Trophoblast cell (in vitro differentiated cells and primary cell): ENCODE measurements at regions not wholly inside any gene's neighbourhood (a gene's known extent, or its start where the extent isn't known, plus 50 kb on each side); places are given as distances from the start of the nearest gene placed in this dataset.

ENCODE experiments used
- DNase-seq, 2 donors: peaks; one replicate each; pipeline ENCODE4 v3.0.0-alpha.2; 2016
- H2AFZ ChIP-seq: 2 replicates; pipeline ENCODE4 v1.6.1; 2013; ENCODE audit warnings: low read length, moderate library complexity, mild to moderate bottlenecking; ENCODE audit not compliant: insufficient read depth, poor library complexity
- H2AK5ac ChIP-seq: 2 replicates; pipeline ENCODE4 v1.6.1; 2013; ENCODE audit warnings: mild to moderate bottlenecking, low read length
- H2BK120ac ChIP-seq: 2 replicates; pipeline ENCODE4 v1.6.1; 2013; ENCODE audit warnings: low read length, mild to moderate bottlenecking, moderate library complexity; ENCODE audit not compliant: insufficient read depth, poor library complexity
- H2BK12ac ChIP-seq: 2 replicates; pipeline ENCODE4 v1.6.1; 2013; ENCODE audit warnings: mild to moderate bottlenecking, low read length, moderate library complexity
- H2BK5ac ChIP-seq: 2 replicates; pipeline ENCODE4 v1.6.1; 2013; ENCODE audit warnings: low read length, low read depth, moderate library complexity, mild to moderate bottlenecking; ENCODE audit not compliant: poor library complexity
- H3K14ac ChIP-seq: 2 replicates; pipeline ENCODE4 v1.6.1; 2013; ENCODE audit warnings: mild to moderate bottlenecking, low read length
- H3K18ac ChIP-seq: 2 replicates; pipeline ENCODE4 v1.6.1; 2013; ENCODE audit warnings: mild to moderate bottlenecking, low read length
- H3K23ac ChIP-seq: 2 replicates; pipeline ENCODE4 v1.6.1; 2013; ENCODE audit warnings: low read length
- H3K27ac ChIP-seq: 2 replicates; pipeline ENCODE4 v1.5.1; 2013; ENCODE audit warnings: low read depth, mild to moderate bottlenecking, inconsistent platforms, low read length, moderate library complexity
- H3K27me3 ChIP-seq: 2 replicates; pipeline ENCODE4 v1.6.1; 2013; ENCODE audit warnings: inconsistent platforms, mild to moderate bottlenecking, low read length, moderate library complexity; ENCODE audit not compliant: insufficient read depth
- H3K36me3 ChIP-seq, 2 experiments: 1 replicate in 1 of 2; 2 replicates in 1 of 2; pipeline ENCODE4 v1.6.1; 2013; ENCODE audit warnings: low read length in 2 of 2, mild to moderate bottlenecking in 2 of 2, moderate library complexity in 1 of 2; ENCODE audit not compliant: insufficient read depth in 2 of 2, control insufficient read depth in 1 of 2
- H3K4ac ChIP-seq: 2 replicates; pipeline ENCODE4 v1.6.1; 2013; ENCODE audit warnings: low read depth, mild to moderate bottlenecking, low read length, moderate library complexity
- H3K4me1 ChIP-seq, 2 experiments: 1 replicate in 1 of 2; 2 replicates in 1 of 2; pipeline ENCODE4 v1.6.1; 2013; ENCODE audit warnings: low read length in 2 of 2, mild to moderate bottlenecking in 2 of 2, moderate library complexity in 1 of 2; ENCODE audit not compliant: insufficient read depth in 2 of 2, control insufficient read depth in 1 of 2
- H3K4me2 ChIP-seq: 2 replicates; pipeline ENCODE4 v1.6.1; 2013; ENCODE audit warnings: inconsistent platforms, mild to moderate bottlenecking, low read length, moderate library complexity
- H3K4me3 ChIP-seq: 2 replicates; pipeline ENCODE4 v1.5.1; 2013; ENCODE audit warnings: mild to moderate bottlenecking, low read depth, low read length, inconsistent platforms
- H3K79me1 ChIP-seq: one replicate; pipeline ENCODE4 v1.6.1; 2013; ENCODE audit warnings: low read length
- H3K79me2 ChIP-seq: 2 replicates; pipeline ENCODE4 v1.6.1; 2013; ENCODE audit warnings: low read length, mild to moderate bottlenecking; ENCODE audit not compliant: control insufficient read depth, insufficient read depth, poor library complexity
- H3K9ac ChIP-seq: 2 replicates; pipeline ENCODE4 v1.6.1; 2013; ENCODE audit warnings: mild to moderate bottlenecking, low read length
- H3K9me3 ChIP-seq: 2 replicates; pipeline ENCODE4 v1.6.1; 2013; ENCODE audit warnings: low read depth, mild to moderate bottlenecking, control low read depth, inconsistent platforms, low read length; ENCODE audit not compliant: insufficient read depth
- H4K12ac ChIP-seq: 2 replicates; pipeline ENCODE4 v1.6.1; 2013; ENCODE audit warnings: low read depth, mild to moderate bottlenecking, low read length, moderate library complexity
- H4K8ac ChIP-seq: 2 replicates; pipeline ENCODE4 v1.6.1; 2013; ENCODE audit warnings: low read depth, mild to moderate bottlenecking, low read length, moderate library complexity
- H4K91ac ChIP-seq: one replicate; pipeline ENCODE4 v1.6.1; 2013; ENCODE audit warnings: low read depth, mild to moderate bottlenecking, low read length, moderate library complexity
- WGBS: extraction: QIAGEN DNeasy Blood & Tissue Kit; methylation state at CpG from one replicate; pipeline ENCODE4 v1.1.7; 2013; ENCODE audit warnings: missing lambda C conversion rate; ENCODE audit not compliant: insufficient read length, insufficient coverage; ENCODE audit errors: extremely low coverage; 5-methylcytosine and 5-hydroxymethylcytosine counted together

- no peak for DNase-seq
- Histone ChIP-seq H3K9me3 (peaks cover 2% of the 10 kb centered on the region), H4K91ac (no peak overlapping the region), H2BK120ac (no peak overlapping the region), H3K27ac (no peak overlapping the region), H4K8ac (no peak overlapping the region), H3K4me3 (no peak overlapping the region), H4K12ac (no peak overlapping the region), H3K18ac (no peak overlapping the region), H3K4me1 (no peaks in the 10 kb centered on the region), H2AFZ (no peak overlapping the region), H3K23ac (no peak overlapping the region), H3K36me3 (no peaks in the 10 kb centered on the region), H3K9ac (no peak overlapping the region), H3K4me2 (no peak overlapping the region), H2BK5ac (no peak overlapping the region), H2BK12ac (no peak overlapping the region), H2AK5ac (no peak overlapping the region), H3K79me1 (no peaks in the 10 kb centered on the region), H3K79me2 (no peaks in the 10 kb centered on the region), H3K14ac (no peak overlapping the region), H3K4ac (no peak overlapping the region), H3K27me3 (no peaks in the 10 kb centered on the region)
- WGBS, result no CpG with 5 or more reads among the region's 4 CpGs
These were observed 140.7 kb upstream of the NAV2 start for GRCh38 chr11:19571906-19572305.

GRCh38 chr11:19570889-19571288, 141.7 kb upstream of the NAV2 start:
- H3K23ac ChIP-seq, result no peak overlapping the region
- no peak overlapping the region for H3K18ac ChIP-seq
- no peak overlapping the region for H4K12ac ChIP-seq
- H3K79me2 ChIP-seq, result no peaks in the 10 kb centered on the region
- WGBS, result no CpG with 5 or more reads among the region's 1 CpG
- H3K14ac ChIP-seq, result no peak overlapping the region
- no peak overlapping the region for H4K8ac ChIP-seq
- H3K9ac ChIP-seq, result no peak overlapping the region
- H4K91ac ChIP-seq, result no peak overlapping the region
- H3K4ac ChIP-seq, result no peak overlapping the region
- H3K36me3 ChIP-seq, result no peaks in the 10 kb centered on the region
- H3K4me1 ChIP-seq, result no peaks in the 10 kb centered on the region
- no peak overlapping the region for H2AFZ ChIP-seq
- H3K9me3 ChIP-seq, result peaks cover 2% of the 10 kb centered on the region
- H3K27me3 ChIP-seq, result no peaks in the 10 kb centered on the region
- H2AK5ac ChIP-seq, result no peak overlapping the region
- no peak overlapping the region for H2BK120ac ChIP-seq
- no peak overlapping the region for H3K4me3 ChIP-seq
- no peaks in the 10 kb centered on the region for H3K79me1 ChIP-seq
- DNase-seq, result no peak
- H3K4me2 ChIP-seq, result no peak overlapping the region
- H2BK12ac ChIP-seq, result no peak overlapping the region
- no peak overlapping the region for H2BK5ac ChIP-seq
- H3K27ac ChIP-seq, result no peak overlapping the region

- Histone ChIP-seq H3K4ac (no peak overlapping the region), H3K4me2 (no peak overlapping the region), H3K9ac (no peak overlapping the region), H3K23ac (no peak overlapping the region), H3K14ac (no peak overlapping the region), H3K27me3 (no peaks in the 10 kb centered on the region), H2AFZ (no peak overlapping the region), H2BK120ac (no peak overlapping the region), H4K91ac (no peak overlapping the region), H2BK12ac (no peak overlapping the region), H3K18ac (no peak overlapping the region), H3K79me1 (no peaks in the 10 kb centered on the region), H3K79me2 (no peaks in the 10 kb centered on the region), H2BK5ac (no peak overlapping the region), H3K4me1 (no peaks in the 10 kb centered on the region), H3K36me3 (no peaks in the 10 kb centered on the region), H3K9me3 (peaks cover 2% of the 10 kb centered on the region), H2AK5ac (no peak overlapping the region), H3K27ac (no peak overlapping the region), H4K8ac (no peak overlapping the region), H3K4me3 (no peak overlapping the region), H4K12ac (no peak overlapping the region)
- no peak for DNase-seq
- WGBS, result no CpG with 5 or more reads among the region's 3 CpGs
These were observed 144.6 kb upstream of the NAV2 start for GRCh38 chr11:19567996-19568395.

GRCh38 chr11:19566583-19567379, 145.9 kb upstream of the NAV2 start:
- Histone ChIP-seq H2AK5ac (no peak overlapping the region), H4K91ac (no peak overlapping the region), H2AFZ (no peak overlapping the region), H3K36me3 (no peaks in the 10 kb centered on the region), H3K4me2 (no peak overlapping the region), H3K4me1 (no peaks in the 10 kb centered on the region), H3K9me3 (peaks cover 2% of the 10 kb centered on the region), H2BK120ac (no peak overlapping the region), H2BK5ac (no peak overlapping the region), H3K9ac (no peak overlapping the region), H4K12ac (no peak overlapping the region), H2BK12ac (no peak overlapping the region), H3K79me2 (no peaks in the 10 kb centered on the region), H4K8ac (no peak overlapping the region), H3K79me1 (no peaks in the 10 kb centered on the region), H3K4me3 (no peak overlapping the region), H3K27me3 (no peaks in the 10 kb centered on the region), H3K14ac (no peak overlapping the region), H3K23ac (no peak overlapping the region), H3K18ac (no peak overlapping the region), H3K4ac (no peak overlapping the region), H3K27ac (no peak overlapping the region)
- DNase-seq, result no peak
- no CpG with 5 or more reads among the region's 5 CpGs for WGBS
